GM21737 (cell line): ENCODE measurements at regions not wholly inside any gene's neighbourhood (a gene's known extent, or its start where the extent isn't known, plus 50 kb on each side); places are given as distances from the start of the nearest gene placed in this dataset.
"Not testable (repeated sequence)": the region's sequence is repeated elsewhere in the genome, so short reads cannot be mapped to it uniquely, and the experiment has no call there.

Source experiments
- ATAC-seq: cut with Tn5 transposase; IDR thresholded peaks from one replicate; pipeline ENCODE4 v1.9.1; 2021; ENCODE audit warnings: mild to moderate bottlenecking, moderate library complexity; ENCODE audit not compliant: unreplicated experiment

DNA sequence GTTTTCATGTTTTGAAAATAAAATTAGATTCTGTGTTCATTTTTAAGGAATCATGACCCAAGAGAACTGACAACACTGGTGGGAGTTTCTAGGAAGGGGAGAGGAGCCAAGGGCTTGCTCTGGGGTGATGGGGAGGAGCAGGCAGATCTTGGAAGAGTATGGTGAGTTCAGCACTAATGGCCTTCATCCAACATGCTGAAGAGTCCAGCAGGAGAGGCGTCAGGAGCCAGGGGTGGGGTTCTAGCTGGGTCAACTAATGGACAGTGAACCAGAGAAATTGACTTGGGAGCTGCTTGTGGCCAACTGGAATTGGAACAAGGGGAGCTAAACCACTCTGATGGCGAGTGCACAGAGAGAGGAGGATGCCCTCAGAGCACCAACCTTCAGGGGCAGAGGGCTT, 107.1 kb downstream of the MRPL14 start:
- ATAC-seq: no peak

GRCh38 chr6:44017307-44017706, 109.9 kb downstream of the MRPL14 start:
- not testable (repeated sequence) for ATAC-seq

- no peak for ATAC-seq
Observed at GRCh38 chr6:44016131-44016870, 111.0 kb downstream of the MRPL14 start.

GRCh38 chr6:44012078-44012493, 115.2 kb downstream of the MRPL14 start:
- ATAC-seq: no peak

GRCh38 chr6:44011350-44011920, 115.8 kb downstream of the MRPL14 start:
- ATAC-seq: no peak

GRCh38 chr6:44010411-44011349, 116.6 kb downstream of the MRPL14 start:
- ATAC-seq: no peak

- ATAC-seq: no peak
Observed at GRCh38 chr6:44009425-44010321, 117.6 kb downstream of the MRPL14 start.

- ATAC-seq: no peak
Observed at GRCh38 chr6:44008821-44009370, 118.4 kb downstream of the MRPL14 start.

DNA sequence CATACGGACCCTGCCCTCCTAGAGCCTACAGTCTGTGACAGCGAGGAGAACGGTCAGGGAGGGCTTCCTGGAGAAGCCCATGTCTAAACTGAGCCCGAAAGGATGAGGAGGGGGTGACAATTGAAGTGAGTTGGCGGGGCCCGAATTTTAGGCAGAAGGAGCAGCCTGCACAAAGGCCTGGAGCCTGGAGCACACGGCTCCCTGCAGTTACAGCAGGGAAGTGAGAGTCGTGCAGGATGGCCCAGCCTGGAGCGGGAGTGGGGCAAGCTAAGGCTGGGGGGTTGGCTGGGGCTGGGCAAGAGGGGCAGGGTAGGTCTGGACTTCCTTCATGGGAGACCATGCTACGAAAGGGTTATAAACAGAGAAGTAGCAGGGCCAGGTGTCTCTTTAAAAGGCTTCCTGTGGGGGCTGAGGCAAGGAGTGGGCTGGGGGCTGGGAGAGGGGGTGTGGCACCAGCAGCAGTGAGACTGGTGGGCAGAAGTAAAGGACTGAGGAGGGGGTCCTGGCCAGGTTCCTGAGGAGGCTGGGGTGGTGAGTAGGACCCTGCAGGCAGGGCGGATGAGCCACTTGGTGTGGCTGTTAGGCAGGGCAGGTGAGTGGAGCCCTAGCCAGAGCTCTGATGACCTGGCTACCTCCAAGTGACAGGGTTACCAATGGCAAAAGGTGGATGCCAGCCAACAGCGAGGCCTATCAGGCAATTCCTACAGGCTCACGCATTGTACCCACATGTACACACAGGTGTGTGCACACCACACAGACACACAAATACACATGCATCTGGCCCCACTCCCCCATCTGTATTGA, 119.2 kb downstream of the MRPL14 start:
- no peak for ATAC-seq

- ATAC-seq: no peak
Observed at GRCh38 chr6:44006872-44007303, 120.4 kb downstream of the MRPL14 start.

- no peak for ATAC-seq
Observed at GRCh38 chr6:44006123-44006871, 121.0 kb downstream of the MRPL14 start.

GRCh38 chr6:44005507-44005903, 121.7 kb downstream of the MRPL14 start:
- no peak for ATAC-seq

- ATAC-seq: no peak
Observed at GRCh38 chr6:44004625-44005506, 122.4 kb downstream of the MRPL14 start.

- ATAC-seq: no peak
Observed at GRCh38 chr6:44004136-44004535, 123.1 kb downstream of the MRPL14 start.

DNA sequence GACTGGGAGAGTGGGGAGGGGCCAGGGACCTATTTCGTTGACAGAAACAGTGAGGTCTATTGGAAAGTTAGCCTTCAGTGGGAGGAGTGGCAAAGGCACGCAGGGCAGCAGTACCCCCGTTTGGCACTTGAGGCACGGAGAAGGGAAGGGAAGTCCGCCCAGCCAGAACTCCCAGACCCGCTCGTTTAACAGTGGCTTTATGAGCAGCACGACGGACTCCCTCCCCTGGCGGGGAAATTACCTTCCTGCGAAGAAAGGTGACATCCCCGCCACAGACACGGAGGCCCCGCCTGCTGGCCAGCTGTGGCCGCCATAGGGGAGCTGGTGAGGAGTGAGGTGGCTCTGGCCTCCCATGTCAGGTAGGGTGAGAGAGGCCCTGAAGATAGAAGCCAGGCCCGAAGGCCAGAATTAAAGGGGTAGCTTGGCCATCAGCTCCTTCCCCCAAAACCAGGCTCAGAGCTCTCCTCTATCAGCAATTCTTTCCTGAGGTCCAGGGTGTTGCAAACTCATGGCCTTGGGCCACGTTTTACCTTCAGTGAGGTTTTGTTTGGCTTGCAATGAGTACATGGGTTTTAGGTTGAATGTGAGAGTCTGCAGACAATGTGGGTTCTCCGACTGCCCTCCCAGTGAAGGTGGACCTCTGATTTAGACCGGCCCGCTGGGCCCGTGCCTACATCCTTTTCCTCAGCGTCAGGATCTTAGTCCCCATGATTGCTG, 123.7 kb downstream of the MRPL14 start:
- ATAC-seq: no peak

DNA sequence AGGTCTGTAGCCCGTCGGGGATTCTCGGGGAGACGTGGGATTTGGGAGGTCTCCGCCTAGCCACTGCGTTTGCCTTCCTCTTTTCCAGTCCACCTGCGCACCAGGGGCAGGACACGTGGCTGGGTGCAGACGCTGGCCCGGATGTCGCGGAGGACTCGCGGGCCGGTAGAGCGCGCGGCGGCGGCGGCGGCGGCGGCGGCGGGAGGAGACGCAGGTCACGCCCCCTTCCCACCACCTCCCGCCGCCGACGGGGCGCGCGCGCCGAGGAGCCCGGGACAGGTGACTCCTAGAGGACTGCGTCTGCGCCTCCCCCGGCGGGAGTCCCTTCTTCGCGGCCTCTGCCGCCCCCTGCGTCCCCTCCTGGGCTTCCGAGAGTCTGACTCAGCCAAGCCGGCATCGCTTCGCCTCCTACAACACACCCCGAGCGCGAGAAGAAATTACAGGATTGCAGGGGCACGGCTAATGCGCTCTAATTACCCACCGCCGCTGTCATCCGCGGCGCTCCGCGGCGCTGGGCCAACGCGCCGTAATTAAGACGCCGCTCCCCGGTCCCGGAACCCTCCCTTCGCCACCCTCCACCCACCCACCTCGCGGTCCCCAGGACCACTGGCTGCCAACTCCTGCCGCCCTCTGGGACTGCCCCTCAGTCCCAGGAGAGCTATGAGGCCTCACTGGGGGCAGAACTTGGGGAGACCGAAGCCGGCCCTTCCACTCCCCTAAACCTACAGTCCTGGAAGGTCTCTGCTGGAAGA, 124.5 kb downstream of the MRPL14 start:
- ATAC-seq: peak; percentile 35
